HepG2 (cell line): ENCODE measurements at regions not wholly inside any gene's neighbourhood (a gene's known extent, or its start where the extent isn't known, plus 50 kb on each side); places are given as distances from the start of the nearest gene placed in this dataset.
A peak's percentile ranks its signal among the peaks of the same experiment; 100 is the strongest.

Source experiments
- CENPX ChIP-seq: sonication (generic); formaldehyde crosslinking; IDR thresholded peaks from 2 replicates; pipeline ENCODE4 v1.9.0; 2021; ENCODE audit warnings: mild to moderate bottlenecking, missing genetic modification reagents, moderate library complexity
- EEA1 ChIP-seq: sonication (generic); formaldehyde crosslinking; IDR thresholded peaks from 2 replicates; pipeline ENCODE4 v1.5.1; 2020; ENCODE audit warnings: mild to moderate bottlenecking, missing genetic modification reagents, borderline replicate concordance
- GTF3A ChIP-seq: sonication (generic); formaldehyde crosslinking; conservative IDR thresholded peaks from 2 replicates; pipeline ENCODE4 v1.4.0; 2020; ENCODE audit warnings: mild to moderate bottlenecking, missing genetic modification reagents
- HNRNPH1 ChIP-seq: fragments of 200-400 bp; formaldehyde crosslinking; optimal IDR thresholded peaks from 2 replicates; pipeline ENCODE3; 2017; ENCODE audit warnings: mild to moderate bottlenecking, low read depth, low read length
- KAT2B ChIP-seq: fragments of 150-350 bp; IDR thresholded peaks from 2 replicates; pipeline ENCODE4 v1.6.1; 2014; ENCODE audit warnings: low read depth, low read length, borderline replicate concordance
- LCORL ChIP-seq, 2 experiments: fragments of 450-650 bp in 1 of 2; sonication (generic) in 1 of 2; formaldehyde crosslinking in 1 of 2; IDR thresholded peaks; 2 replicates each; pipeline versions ENCODE4 v1.5.0 to v1.6.1; 2017 to 2020; ENCODE audit warnings: antibody characterized with exemption in 1 of 2, missing genetic modification reagents in 1 of 2
- RFX1 ChIP-seq: fragments of 450-650 bp; IDR thresholded peaks from 2 replicates; pipeline ENCODE4 v1.6.1; 2017
- TAF15 ChIP-seq: fragments of 200-400 bp; formaldehyde crosslinking; IDR thresholded peaks from one replicate; pipeline ENCODE4 v1.6.1; 2018; ENCODE audit warnings: mild to moderate bottlenecking, low read depth, low read length; ENCODE audit not compliant: poor library complexity, severe bottlenecking
- ZNF33A ChIP-seq: sonication (generic); formaldehyde crosslinking; IDR thresholded peaks from 2 replicates; pipeline ENCODE4 v1.5.1; 2020; ENCODE audit warnings: missing genetic modification reagents, mild to moderate bottlenecking, moderate library complexity, borderline replicate concordance
- ZNF496 ChIP-seq: sonication (generic); formaldehyde crosslinking; IDR thresholded peaks from 2 replicates; pipeline ENCODE4 v1.8.1; 2023; ENCODE audit warnings: mild to moderate bottlenecking, moderate library complexity, missing genetic modification reagents; ENCODE audit not compliant: insufficient replicate concordance
- ZNF501 ChIP-seq: sonication (generic); formaldehyde crosslinking; IDR thresholded peaks from 2 replicates; pipeline ENCODE4 v1.5.1; 2020; ENCODE audit warnings: mild to moderate bottlenecking, moderate library complexity, missing genetic modification reagents
- ZNF737 ChIP-seq: sonication (generic); formaldehyde crosslinking; IDR thresholded peaks from 2 replicates; pipeline ENCODE4 v1.5.0; 2020; ENCODE audit warnings: missing genetic modification reagents, mild to moderate bottlenecking, borderline replicate concordance
- TF ChIP-seq, protein P1 (sequence below): sonication (generic); formaldehyde crosslinking; IDR thresholded peaks from 2 replicates; pipeline ENCODE4 v1.4.0; 2020; ENCODE audit warnings: mild to moderate bottlenecking, missing genetic modification reagents
- TF ChIP-seq, protein P2 (sequence below): sonication (generic); formaldehyde crosslinking; IDR thresholded peaks from 2 replicates; pipeline ENCODE4 v1.4.0; 2020; ENCODE audit warnings: missing genetic modification reagents, mild to moderate bottlenecking, borderline replicate concordance
- TF ChIP-seq, protein P3 (sequence below): sonication (generic); formaldehyde crosslinking; IDR thresholded peaks from 2 replicates; pipeline ENCODE4 v1.8.0; 2022; ENCODE audit warnings: missing genetic modification reagents, mild to moderate bottlenecking, borderline replicate concordance

DNA sequence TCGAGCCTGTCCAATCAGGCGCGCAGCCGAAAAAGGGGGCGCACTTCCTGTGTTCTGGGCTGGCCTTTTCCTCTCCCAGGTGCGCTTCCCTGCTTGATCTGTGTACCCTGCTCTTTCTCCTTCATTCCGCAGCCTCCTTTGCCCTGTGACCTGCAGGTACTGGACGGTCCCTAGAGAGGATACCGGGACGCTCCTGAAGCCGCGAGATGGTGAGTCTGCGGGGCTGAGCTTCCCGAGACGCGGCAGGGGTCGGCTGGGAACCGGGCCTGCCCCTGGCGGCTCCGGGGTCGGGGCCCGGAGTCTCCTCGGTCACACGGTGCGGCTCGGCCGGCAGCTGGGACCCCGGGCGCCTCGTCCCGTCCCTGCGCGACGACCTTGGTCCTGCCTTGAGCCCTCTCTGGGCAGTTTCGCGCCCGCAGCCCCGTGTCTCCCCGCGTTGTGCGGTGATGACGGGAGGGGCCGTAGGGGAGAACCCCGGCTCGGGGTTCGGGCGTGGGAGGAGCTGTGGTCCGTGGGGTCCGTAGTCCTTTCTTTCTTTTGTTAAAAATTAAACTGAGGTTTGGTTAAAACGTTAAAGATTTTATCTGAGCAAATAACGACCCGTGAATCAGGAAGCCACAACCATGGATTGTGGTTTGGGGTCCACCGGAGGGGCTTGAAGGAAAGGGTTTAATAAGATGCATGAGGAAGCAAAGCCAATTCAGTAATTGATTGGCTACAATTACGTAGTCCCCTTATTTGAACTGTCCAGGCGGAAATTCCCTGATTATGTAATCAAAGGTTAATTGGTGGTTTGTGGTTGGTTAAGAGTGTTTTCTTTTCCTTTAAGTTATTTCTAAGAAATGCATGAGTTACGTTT is 172.8 kb upstream of the ZNF267 start (continued):
- TF ChIP-seq, protein P1, sequence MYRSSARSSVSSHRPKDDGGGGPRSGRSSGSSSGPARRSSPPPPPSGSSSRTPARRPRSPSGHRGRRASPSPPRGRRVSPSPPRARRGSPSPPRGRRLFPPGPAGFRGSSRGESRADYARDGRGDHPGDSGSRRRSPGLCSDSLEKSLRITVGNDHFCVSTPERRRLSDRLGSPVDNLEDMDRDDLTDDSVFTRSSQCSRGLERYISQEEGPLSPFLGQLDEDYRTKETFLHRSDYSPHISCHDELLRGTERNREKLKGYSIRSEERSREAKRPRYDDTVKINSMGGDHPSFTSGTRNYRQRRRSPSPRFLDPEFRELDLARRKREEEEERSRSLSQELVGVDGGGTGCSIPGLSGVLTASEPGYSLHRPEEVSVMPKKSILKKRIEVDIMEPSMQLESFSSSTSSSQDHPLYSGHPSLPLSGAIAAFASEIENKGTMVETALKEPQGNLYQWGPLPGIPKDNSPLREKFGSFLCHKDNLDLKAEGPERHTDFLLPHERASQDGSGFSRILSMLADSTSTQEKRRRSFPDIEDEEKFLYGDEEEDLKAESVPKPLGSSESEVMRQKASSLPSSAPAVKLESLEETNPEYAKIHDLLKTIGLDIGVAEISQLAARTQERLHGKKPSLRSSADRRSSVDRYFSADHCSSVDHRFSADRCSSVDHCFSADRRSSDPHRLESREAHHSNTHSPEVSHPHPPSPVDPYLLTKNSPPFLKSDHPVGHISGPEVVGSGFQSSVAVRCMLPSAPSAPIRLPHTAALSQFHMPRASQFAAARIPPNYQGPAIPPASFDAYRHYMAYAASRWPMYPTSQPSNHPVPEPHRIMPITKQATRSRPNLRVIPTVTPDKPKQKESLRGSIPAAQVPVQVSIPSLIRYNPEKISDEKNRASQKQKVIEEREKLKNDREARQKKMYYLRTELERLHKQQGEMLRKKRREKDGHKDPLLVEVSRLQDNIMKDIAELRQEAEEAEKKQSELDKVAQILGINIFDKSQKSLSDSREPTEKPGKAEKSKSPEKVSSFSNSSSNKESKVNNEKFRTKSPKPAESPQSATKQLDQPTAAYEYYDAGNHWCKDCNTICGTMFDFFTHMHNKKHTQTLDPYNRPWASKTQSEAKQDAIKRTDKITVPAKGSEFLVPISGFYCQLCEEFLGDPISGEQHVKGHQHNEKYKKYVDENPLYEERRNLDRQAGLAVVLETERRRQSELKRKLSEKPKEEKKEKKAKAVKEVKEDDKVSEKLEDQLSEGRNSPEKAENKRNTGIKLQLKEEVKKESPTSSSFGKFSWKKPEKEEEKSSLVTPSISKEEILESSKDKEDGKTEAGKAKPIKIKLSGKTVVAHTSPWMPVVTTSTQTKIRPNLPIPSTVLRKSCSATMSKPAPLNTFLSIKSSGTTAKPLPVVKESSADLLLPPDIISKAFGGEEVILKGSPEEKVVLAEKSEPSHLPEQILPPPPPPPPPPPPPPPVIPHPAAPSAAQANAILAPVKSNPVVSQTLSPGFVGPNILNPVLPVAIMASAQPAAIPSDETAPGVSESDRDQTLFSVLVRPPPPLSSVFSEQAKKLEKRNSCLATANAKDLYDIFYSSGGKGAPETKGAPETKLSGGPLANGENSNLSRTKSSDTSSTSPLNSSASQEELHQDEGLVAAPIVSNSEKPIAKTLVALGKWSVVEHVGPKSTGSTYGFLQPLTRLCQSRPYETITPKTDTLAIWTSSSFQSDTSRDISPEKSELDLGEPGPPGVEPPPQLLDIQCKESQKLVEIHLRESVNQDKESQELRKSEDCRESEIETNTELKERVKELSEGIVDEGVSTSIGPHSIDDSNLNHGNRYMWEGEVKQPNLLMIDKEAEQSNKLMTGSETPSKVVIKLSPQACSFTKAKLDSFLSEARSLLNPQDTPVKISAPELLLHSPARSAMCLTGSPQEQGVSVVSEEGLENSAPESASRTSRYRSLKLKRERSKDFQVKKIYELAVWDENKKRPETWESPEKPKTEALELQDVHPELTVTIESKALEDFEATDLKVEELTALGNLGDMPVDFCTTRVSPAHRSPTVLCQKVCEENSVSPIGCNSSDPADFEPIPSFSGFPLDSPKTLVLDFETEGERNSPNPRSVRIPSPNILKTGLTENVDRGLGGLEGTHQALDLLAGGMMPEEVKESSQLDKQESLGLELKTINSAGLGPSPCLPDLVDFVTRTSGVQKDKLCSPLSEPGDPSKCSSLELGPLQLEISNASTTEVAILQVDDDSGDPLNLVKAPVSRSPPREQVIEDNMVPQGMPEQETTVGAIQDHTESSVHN (CRISPR knock-in tag), result peak; percentile 65; the same call in 1 of the 2 replicates
- TF ChIP-seq KAT2B (no peak), EEA1 (CRISPR knock-in tag) (peak; percentile 79; the same call in 1 of the 2 replicates), CENPX (CRISPR knock-in tag) (no peak), ZNF501 (CRISPR knock-in tag) (peak; percentile 95), ZNF33A (CRISPR knock-in tag) (no peak), HNRNPH1 (no peak), ZNF496 (CRISPR knock-in tag) (no peak), LCORL (IDR thresholded peaks at IDR 0.05) (no peak), LCORL (CRISPR knock-in tag; IDR thresholded peaks at IDR 0.05) (peak; percentile 68), ZNF737 (CRISPR knock-in tag) (no peak), TAF15 (peak; percentile 85), GTF3A (CRISPR knock-in tag) (0 out of 2 replicates have a peak, but pooled peaks have one; percentile 37), RFX1 (no peak)
- TF ChIP-seq, protein P2, sequence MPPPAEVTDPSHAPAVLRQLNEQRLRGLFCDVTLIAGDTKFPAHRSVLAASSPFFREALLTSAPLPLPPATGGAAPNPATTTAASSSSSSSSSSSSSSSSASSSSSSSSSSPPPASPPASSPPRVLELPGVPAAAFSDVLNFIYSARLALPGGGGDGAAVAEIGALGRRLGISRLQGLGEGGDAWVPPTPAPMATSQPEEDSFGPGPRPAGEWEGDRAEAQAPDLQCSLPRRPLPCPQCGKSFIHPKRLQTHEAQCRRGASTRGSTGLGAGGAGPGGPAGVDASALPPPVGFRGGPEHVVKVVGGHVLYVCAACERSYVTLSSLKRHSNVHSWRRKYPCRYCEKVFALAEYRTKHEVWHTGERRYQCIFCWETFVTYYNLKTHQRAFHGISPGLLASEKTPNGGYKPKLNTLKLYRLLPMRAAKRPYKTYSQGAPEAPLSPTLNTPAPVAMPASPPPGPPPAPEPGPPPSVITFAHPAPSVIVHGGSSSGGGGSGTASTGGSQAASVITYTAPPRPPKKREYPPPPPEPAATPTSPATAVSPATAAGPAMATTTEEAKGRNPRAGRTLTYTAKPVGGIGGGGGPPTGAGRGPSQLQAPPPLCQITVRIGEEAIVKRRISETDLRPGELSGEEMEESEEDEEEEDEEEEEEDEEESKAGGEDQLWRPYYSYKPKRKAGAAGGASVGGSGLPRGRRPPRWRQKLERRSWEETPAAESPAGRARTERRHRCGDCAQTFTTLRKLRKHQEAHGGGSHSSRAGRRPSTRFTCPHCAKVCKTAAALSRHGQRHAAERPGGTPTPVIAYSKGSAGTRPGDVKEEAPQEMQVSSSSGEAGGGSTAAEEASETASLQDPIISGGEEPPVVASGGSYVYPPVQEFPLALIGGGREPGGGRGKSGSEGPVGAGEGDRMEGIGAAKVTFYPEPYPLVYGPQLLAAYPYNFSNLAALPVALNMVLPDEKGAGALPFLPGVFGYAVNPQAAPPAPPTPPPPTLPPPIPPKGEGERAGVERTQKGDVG, result no peak
- TF ChIP-seq, protein P3, sequence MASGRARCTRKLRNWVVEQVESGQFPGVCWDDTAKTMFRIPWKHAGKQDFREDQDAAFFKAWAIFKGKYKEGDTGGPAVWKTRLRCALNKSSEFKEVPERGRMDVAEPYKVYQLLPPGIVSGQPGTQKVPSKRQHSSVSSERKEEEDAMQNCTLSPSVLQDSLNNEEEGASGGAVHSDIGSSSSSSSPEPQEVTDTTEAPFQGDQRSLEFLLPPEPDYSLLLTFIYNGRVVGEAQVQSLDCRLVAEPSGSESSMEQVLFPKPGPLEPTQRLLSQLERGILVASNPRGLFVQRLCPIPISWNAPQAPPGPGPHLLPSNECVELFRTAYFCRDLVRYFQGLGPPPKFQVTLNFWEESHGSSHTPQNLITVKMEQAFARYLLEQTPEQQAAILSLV (CRISPR knock-in tag), result peak; percentile 96; the same call in 1 of the 2 replicates
